ENCODE measurements at regions not wholly inside any gene's neighbourhood (a gene's known extent, or its start where the extent isn't known, plus 50 kb on each side); places are given as distances from the start of the nearest gene placed in this dataset.

- no peak for TF ChIP-seq CTCF (IDR thresholded peaks at IDR 0.05)
- TF ChIP-seq POLR2A (IDR thresholded peaks at IDR 0.05), result no peak
These were observed 180.5 kb upstream of the NECTIN1 start for GRCh38 chr11:119909495-119909894.
